ENCODE measurements at regions not wholly inside any gene's neighbourhood (a gene's known extent, or its start where the extent isn't known, plus 50 kb on each side); places are given as distances from the start of the nearest gene placed in this dataset.
"Not testable (repeated sequence)": the region's sequence is repeated elsewhere in the genome, so short reads cannot be mapped to it uniquely, and the experiment has no call there.

DNA sequence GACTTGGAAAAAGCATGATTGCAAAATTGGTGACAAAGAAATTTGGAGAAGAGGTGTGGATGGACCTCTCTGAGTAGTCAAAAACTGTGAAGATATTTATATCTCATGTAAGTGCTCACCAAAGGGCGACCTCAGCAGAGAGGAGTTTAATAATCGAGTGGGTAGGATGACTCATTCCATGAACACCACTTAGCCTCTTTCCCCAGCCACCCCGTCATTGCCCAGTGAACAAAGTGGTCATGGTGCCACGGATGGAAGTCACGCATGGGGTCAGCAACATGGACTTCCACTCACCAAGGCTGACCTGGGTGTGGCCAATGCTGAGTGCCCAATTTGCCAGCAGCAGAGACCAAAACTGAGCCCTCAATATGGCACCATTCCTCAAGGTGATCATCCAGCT lies 997.4 kb upstream of the GYPC start:
- ChIA-PET POLR2A (no interaction called here), CTCF (no interaction called here)
- Mint-ChIP-seq H3K9me3 (peaks cover 71% of the 10 kb centered on the region), H3K27me3 (ENCODE audit: low read depth) (no peaks in the 10 kb centered on the region; the same call in 1 of the 2 replicates), H3K4me1 (no peaks in the 10 kb centered on the region), H3K36me3 (peaks cover 32% of the 10 kb centered on the region), H3K4me3 (no peak overlapping the region), H3K27ac (no peak overlapping the region)
- DNase-seq (ENCODE audit: low spot score): no peak
- ATAC-seq: no peak
- TF ChIP-seq, protein P1, sequence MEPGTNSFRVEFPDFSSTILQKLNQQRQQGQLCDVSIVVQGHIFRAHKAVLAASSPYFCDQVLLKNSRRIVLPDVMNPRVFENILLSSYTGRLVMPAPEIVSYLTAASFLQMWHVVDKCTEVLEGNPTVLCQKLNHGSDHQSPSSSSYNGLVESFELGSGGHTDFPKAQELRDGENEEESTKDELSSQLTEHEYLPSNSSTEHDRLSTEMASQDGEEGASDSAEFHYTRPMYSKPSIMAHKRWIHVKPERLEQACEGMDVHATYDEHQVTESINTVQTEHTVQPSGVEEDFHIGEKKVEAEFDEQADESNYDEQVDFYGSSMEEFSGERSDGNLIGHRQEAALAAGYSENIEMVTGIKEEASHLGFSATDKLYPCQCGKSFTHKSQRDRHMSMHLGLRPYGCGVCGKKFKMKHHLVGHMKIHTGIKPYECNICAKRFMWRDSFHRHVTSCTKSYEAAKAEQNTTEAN (CRISPR knock-in tag; IDR thresholded peaks at IDR 0.05): no peak
- TF ChIP-seq, protein P2, sequence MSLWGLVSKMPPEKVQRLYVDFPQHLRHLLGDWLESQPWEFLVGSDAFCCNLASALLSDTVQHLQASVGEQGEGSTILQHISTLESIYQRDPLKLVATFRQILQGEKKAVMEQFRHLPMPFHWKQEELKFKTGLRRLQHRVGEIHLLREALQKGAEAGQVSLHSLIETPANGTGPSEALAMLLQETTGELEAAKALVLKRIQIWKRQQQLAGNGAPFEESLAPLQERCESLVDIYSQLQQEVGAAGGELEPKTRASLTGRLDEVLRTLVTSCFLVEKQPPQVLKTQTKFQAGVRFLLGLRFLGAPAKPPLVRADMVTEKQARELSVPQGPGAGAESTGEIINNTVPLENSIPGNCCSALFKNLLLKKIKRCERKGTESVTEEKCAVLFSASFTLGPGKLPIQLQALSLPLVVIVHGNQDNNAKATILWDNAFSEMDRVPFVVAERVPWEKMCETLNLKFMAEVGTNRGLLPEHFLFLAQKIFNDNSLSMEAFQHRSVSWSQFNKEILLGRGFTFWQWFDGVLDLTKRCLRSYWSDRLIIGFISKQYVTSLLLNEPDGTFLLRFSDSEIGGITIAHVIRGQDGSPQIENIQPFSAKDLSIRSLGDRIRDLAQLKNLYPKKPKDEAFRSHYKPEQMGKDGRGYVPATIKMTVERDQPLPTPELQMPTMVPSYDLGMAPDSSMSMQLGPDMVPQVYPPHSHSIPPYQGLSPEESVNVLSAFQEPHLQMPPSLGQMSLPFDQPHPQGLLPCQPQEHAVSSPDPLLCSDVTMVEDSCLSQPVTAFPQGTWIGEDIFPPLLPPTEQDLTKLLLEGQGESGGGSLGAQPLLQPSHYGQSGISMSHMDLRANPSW (CRISPR knock-in tag; conservative IDR thresholded peaks at IDR 0.05; ENCODE audit: low read depth): no peak
- TF ChIP-seq ZNF423 (CRISPR knock-in tag; IDR thresholded peaks at IDR 0.05): no peak
- no peak for TF ChIP-seq TCF7 (CRISPR knock-in tag; IDR thresholded peaks at IDR 0.05; ENCODE audit: low read depth)
- no peak for TF ChIP-seq TP53 (CRISPR knock-in tag; IDR thresholded peaks at IDR 0.05)
- no peak for TF ChIP-seq FOXJ3 (CRISPR knock-in tag; IDR thresholded peaks at IDR 0.05; ENCODE audit: borderline replicate concordance)
- TF ChIP-seq, protein P3, sequence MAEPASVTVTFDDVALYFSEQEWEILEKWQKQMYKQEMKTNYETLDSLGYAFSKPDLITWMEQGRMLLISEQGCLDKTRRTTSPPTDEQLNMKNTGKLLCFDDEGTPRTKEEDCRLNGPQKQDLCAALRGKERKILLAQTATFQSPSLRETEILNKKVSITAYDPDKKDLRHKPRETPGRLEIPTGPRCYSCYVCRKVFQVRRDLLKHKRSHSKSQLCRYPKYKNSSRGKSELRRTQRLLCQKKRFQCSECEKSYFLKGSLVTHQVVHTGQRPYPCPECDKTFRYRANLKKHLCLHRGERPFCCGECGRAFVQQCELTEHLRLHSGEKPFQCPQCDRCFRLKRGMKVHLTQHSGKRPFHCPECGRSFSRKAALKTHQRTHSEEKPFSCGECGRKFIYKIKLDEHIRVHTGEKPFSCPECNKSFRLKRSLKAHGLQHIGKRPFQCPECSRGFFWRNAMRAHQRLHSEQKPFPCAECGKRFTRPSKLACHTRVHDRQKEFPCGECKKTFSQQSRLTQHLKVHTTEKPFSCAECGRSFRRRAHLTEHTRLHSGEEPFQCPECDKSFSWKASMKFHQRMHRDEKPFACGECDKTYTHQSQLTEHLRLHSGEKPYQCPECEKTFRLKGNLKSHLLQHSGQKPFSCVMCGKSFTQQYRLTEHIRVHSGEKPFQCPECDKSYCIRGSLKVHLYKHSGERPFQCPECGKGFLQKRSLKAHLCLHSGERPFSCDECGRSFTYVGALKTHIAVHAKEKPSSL (CRISPR knock-in tag; conservative IDR thresholded peaks at IDR 0.05): no peak
- no peak for TF ChIP-seq OVOL2 (CRISPR knock-in tag; IDR thresholded peaks at IDR 0.05; ENCODE audit: borderline replicate concordance)

DNA sequence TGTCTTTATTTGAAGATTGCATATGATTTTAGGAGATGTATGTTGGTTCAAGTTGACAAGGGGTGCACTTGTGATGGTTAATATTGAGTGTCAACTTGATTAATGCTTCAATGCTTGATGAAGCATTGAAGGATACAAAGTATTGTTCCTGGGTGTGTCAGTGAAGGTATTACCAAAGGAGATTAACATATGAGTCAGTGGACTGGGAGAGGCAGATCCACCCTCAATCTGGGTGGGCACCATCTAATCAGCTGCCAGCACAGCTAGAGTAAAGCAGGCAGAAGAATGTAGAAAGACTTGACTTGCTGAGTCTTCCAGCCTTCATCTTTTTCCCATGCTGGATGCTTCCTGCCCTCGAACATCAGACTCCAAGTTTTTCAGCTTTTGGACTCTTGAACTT lies 995.6 kb upstream of the GYPC start:
- ATAC-seq; H3K27me3 Mint-ChIP-seq (ENCODE audit: low read depth); H3K27ac Mint-ChIP-seq; H3K4me3 Mint-ChIP-seq; DNase-seq (ENCODE audit: low spot score); H3K4me1 Mint-ChIP-seq; CTCF ChIA-PET; POLR2A ChIA-PET: not testable (repeated sequence)
- Mint-ChIP-seq H3K9me3 (peaks cover 81% of the 10 kb centered on the region), H3K36me3 (peaks cover 39% of the 10 kb centered on the region)

DNA sequence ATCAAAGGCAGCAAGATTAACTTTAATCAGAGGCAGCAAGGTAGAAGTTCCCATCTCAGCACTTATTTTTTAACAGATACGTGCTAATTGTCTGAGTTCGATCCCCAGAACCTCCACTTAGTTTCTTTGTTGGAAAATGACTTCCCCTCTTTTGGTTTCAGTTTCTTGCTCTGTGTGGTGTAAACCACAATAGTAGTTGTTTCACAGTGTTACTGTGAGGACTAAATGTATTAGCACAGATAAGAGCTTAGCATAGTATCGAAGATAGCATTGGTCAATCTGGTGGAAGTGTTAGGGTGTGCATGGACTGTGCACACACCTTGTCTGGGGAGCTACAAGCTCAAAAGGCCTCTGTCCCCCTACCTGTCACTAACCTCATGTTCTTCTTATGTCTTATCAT lies 988.3 kb upstream of the GYPC start:
- Mint-ChIP-seq H3K27me3 (ENCODE audit: low read depth) (peaks cover 4% of the 10 kb centered on the region), H3K9me3 (peaks cover 77% of the 10 kb centered on the region), H3K36me3 (peaks cover 47% of the 10 kb centered on the region), H3K4me3 (no peak overlapping the region), H3K27ac (no peak overlapping the region), H3K4me1 (no peaks in the 10 kb centered on the region)
- ATAC-seq (no peak), DNase-seq (ENCODE audit: low spot score) (no peak)
- ChIA-PET POLR2A (no interaction called here), CTCF (no interaction called here)
- TF ChIP-seq, protein P4, sequence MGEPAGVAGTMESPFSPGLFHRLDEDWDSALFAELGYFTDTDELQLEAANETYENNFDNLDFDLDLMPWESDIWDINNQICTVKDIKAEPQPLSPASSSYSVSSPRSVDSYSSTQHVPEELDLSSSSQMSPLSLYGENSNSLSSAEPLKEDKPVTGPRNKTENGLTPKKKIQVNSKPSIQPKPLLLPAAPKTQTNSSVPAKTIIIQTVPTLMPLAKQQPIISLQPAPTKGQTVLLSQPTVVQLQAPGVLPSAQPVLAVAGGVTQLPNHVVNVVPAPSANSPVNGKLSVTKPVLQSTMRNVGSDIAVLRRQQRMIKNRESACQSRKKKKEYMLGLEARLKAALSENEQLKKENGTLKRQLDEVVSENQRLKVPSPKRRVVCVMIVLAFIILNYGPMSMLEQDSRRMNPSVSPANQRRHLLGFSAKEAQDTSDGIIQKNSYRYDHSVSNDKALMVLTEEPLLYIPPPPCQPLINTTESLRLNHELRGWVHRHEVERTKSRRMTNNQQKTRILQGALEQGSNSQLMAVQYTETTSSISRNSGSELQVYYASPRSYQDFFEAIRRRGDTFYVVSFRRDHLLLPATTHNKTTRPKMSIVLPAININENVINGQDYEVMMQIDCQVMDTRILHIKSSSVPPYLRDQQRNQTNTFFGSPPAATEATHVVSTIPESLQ (CRISPR knock-in tag; IDR thresholded peaks at IDR 0.05): no peak
- no peak for TF ChIP-seq CBFB (CRISPR knock-in tag; IDR thresholded peaks at IDR 0.05; ENCODE audit: low read depth)
- TF ChIP-seq TCF7 (CRISPR knock-in tag; IDR thresholded peaks at IDR 0.05; ENCODE audit: low read depth): no peak
- TF ChIP-seq, protein P5, sequence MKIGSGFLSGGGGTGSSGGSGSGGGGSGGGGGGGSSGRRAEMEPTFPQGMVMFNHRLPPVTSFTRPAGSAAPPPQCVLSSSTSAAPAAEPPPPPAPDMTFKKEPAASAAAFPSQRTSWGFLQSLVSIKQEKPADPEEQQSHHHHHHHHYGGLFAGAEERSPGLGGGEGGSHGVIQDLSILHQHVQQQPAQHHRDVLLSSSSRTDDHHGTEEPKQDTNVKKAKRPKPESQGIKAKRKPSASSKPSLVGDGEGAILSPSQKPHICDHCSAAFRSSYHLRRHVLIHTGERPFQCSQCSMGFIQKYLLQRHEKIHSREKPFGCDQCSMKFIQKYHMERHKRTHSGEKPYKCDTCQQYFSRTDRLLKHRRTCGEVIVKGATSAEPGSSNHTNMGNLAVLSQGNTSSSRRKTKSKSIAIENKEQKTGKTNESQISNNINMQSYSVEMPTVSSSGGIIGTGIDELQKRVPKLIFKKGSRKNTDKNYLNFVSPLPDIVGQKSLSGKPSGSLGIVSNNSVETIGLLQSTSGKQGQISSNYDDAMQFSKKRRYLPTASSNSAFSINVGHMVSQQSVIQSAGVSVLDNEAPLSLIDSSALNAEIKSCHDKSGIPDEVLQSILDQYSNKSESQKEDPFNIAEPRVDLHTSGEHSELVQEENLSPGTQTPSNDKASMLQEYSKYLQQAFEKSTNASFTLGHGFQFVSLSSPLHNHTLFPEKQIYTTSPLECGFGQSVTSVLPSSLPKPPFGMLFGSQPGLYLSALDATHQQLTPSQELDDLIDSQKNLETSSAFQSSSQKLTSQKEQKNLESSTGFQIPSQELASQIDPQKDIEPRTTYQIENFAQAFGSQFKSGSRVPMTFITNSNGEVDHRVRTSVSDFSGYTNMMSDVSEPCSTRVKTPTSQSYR (CRISPR knock-in tag; IDR thresholded peaks at IDR 0.05): no peak
- no peak for TF ChIP-seq ATF1 (CRISPR knock-in tag; IDR thresholded peaks at IDR 0.05)
- TF ChIP-seq ZNF232 (CRISPR knock-in tag; IDR thresholded peaks at IDR 0.05): no peak
- TF ChIP-seq, protein P6, sequence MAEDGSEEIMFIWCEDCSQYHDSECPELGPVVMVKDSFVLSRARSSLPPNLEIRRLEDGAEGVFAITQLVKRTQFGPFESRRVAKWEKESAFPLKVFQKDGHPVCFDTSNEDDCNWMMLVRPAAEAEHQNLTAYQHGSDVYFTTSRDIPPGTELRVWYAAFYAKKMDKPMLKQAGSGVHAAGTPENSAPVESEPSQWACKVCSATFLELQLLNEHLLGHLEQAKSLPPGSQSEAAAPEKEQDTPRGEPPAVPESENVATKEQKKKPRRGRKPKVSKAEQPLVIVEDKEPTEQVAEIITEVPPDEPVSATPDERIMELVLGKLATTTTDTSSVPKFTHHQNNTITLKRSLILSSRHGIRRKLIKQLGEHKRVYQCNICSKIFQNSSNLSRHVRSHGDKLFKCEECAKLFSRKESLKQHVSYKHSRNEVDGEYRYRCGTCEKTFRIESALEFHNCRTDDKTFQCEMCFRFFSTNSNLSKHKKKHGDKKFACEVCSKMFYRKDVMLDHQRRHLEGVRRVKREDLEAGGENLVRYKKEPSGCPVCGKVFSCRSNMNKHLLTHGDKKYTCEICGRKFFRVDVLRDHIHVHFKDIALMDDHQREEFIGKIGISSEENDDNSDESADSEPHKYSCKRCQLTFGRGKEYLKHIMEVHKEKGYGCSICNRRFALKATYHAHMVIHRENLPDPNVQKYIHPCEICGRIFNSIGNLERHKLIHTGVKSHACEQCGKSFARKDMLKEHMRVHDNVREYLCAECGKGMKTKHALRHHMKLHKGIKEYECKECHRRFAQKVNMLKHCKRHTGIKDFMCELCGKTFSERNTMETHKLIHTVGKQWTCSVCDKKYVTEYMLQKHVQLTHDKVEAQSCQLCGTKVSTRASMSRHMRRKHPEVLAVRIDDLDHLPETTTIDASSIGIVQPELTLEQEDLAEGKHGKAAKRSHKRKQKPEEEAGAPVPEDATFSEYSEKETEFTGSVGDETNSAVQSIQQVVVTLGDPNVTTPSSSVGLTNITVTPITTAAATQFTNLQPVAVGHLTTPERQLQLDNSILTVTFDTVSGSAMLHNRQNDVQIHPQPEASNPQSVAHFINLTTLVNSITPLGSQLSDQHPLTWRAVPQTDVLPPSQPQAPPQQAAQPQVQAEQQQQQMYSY (CRISPR knock-in tag; IDR thresholded peaks at IDR 0.05): no peak
- no peak for TF ChIP-seq NR1H2 (CRISPR knock-in tag; IDR thresholded peaks at IDR 0.05)
- TF ChIP-seq CREM (CRISPR knock-in tag; IDR thresholded peaks at IDR 0.05): no peak
- TF ChIP-seq ZBTB21 (CRISPR knock-in tag; IDR thresholded peaks at IDR 0.05; ENCODE audit: borderline replicate concordance): no peak
- no peak for TF ChIP-seq HMGA2 (CRISPR knock-in tag; IDR thresholded peaks at IDR 0.05)

All from WTC11 (cell line).